Esophagus squamous epithelium (tissue), 5 donors: ENCODE measurements at regions not wholly inside any gene's neighbourhood (a gene's known extent, or its start where the extent isn't known, plus 50 kb on each side); places are given as distances from the start of the nearest gene placed in this dataset.

Source experiments
- DNase-seq: peaks from one replicate; lab custom pipeline; 2025; lab: John Stamatoyannopoulos, UW
- H3K27ac ChIP-seq, 4 donors: fragments of 200-600 bp; sonication (generic); one replicate each; pipeline ENCODE4 v1.5.1; 2016 to 2019; ENCODE audit warnings: mild to moderate bottlenecking in 1 of 4
- H3K27me3 ChIP-seq, 4 donors: fragments of 200-600 bp; sonication (generic); 1 replicate in 3 of 4; 2 replicates in 1 of 4; pipeline versions ENCODE4 v1.5.1 to v1.6.0; 2017 to 2021; ENCODE audit warnings: antibody characterized with exemption in 1 of 4
- H3K36me3 ChIP-seq, 3 donors: fragments of 200-600 bp; sonication (generic); one replicate each; pipeline ENCODE4 v1.5.1; 2016 to 2019
- H3K4me1 ChIP-seq, 3 donors: fragments of 200-600 bp; sonication (generic); one replicate each; pipeline ENCODE4 v1.5.1; 2017 to 2019
- H3K4me3 ChIP-seq, 4 donors: fragments of 200-600 bp; sonication (generic); 1 replicate in 3 of 4; 2 replicates in 1 of 4; pipeline ENCODE4 v1.5.1; 2016 to 2019; ENCODE audit warnings: mild to moderate bottlenecking in 2 of 4, moderate library complexity in 1 of 4
- H3K9me3 ChIP-seq, 3 donors: fragments of 200-600 bp; sonication (generic); one replicate each; pipeline ENCODE4 v1.5.1; 2016 to 2019
- CTCF ChIP-seq, 6 experiments: fragments of 450-650 bp in 4 of 6; fragments of 200-600 bp in 2 of 6; sonication (generic) in 2 of 6; IDR thresholded peaks; one replicate each; pipeline ENCODE4 v1.5.1; 2016 to 2019; ENCODE audit warnings: antibody characterized with exemption in 6 of 6, mild to moderate bottlenecking in 4 of 6, moderate library complexity in 4 of 6
- POLR2A ChIP-seq, 4 donors: fragments of 450-650 bp; IDR thresholded peaks; one replicate each; pipeline ENCODE4 v1.6.1; 2017; ENCODE audit warnings: antibody characterized with exemption in 4 of 4, mild to moderate bottlenecking in 4 of 4, moderate library complexity in 3 of 4
- WGBS, 2 donors: methylation state at CpG; one replicate each; pipeline ENCODE4 v1.1.5; 2018; 5-methylcytosine and 5-hydroxymethylcytosine counted together
- intact Hi-C: fragments of 100-400 bp; cut with DNase I; formaldehyde crosslinking; loops from one replicate; pipeline ENCODE4 v1.15.0; 2022
- donor health status: DM: yes; HTN: yes; CAD: no.

GRCh38 chr4:53779025-53779424 is 187.7 kb upstream of the LNX1 start:
- peaks cover 0 to 3% (median 0%) of the 10 kb centered on the region in 3 donors for H3K4me1 ChIP-seq
- H3K36me3 ChIP-seq = no peaks in the 10 kb centered on the region
- H3K4me3 ChIP-seq = no peak overlapping the region
- no peak for TF ChIP-seq CTCF (IDR thresholded peaks at IDR 0.05)
- TF ChIP-seq POLR2A (IDR thresholded peaks at IDR 0.05) = no peak
- peaks cover 0 to 12% (median 0%) of the 10 kb centered on the region in 4 donors for H3K27me3 ChIP-seq
- no peak overlapping the region for H3K27ac ChIP-seq
- no peaks in the 10 kb centered on the region for H3K9me3 ChIP-seq
- no peak for DNase-seq
- intact Hi-C loops = no loop called here
- 73 to 75% methylated on average over 3 of the region's 3 CpGs for WGBS, 2 donors

- Histone ChIP-seq H3K27ac (peak overlapping the region in 1 of 4 donors; percentile 4), H3K27me3 (peaks cover 0 to 12% (median 0%) of the 10 kb centered on the region in 4 donors)
- WGBS, 2 donors = 58 to 67% methylated on average over 2 of the region's 2 CpGs
Measured at GRCh38 chr4:53778155-53778554, 186.9 kb upstream of the LNX1 start.

GRCh38 chr4:53777244-53777984 is 186.1 kb upstream of the LNX1 start:
- peaks cover 0 to 12% (median 0%) of the 10 kb centered on the region in 4 donors for H3K27me3 ChIP-seq
- WGBS, 2 donors = 26 to 34% methylated on average over 4 of the region's 4 CpGs
- H3K36me3 ChIP-seq = no peaks in the 10 kb centered on the region
- intact Hi-C loops = no loop called here
- DNase-seq = no peak
- TF ChIP-seq POLR2A (IDR thresholded peaks at IDR 0.05) = no peak
- peaks cover 0 to 3% (median 0%) of the 10 kb centered on the region in 3 donors for H3K4me1 ChIP-seq
- H3K4me3 ChIP-seq = no peak overlapping the region
- peak overlapping the region in 1 of 4 donors; percentile 36 for H3K27ac ChIP-seq
- no peaks in the 10 kb centered on the region for H3K9me3 ChIP-seq

More at GRCh38 chr4:53778155-53778554, 186.9 kb upstream of the LNX1 start:
- Histone ChIP-seq H3K4me1 (peaks cover 0 to 3% (median 0%) of the 10 kb centered on the region in 3 donors), H3K9me3 (no peaks in the 10 kb centered on the region), H3K4me3 (no peak overlapping the region), H3K36me3 (no peaks in the 10 kb centered on the region)
- intact Hi-C loops = no loop called here
- no peak for DNase-seq
- no peak for TF ChIP-seq POLR2A (IDR thresholded peaks at IDR 0.05)
- TF ChIP-seq CTCF (IDR thresholded peaks at IDR 0.05) = no peak

GRCh38 chr4:53776141-53776540 is 184.9 kb upstream of the LNX1 start:
- TF ChIP-seq POLR2A (IDR thresholded peaks at IDR 0.05) = no peak
- no peak for TF ChIP-seq CTCF (IDR thresholded peaks at IDR 0.05)
- DNase-seq = no peak
- Histone ChIP-seq H3K9me3 (no peaks in the 10 kb centered on the region), H3K36me3 (no peaks in the 10 kb centered on the region), H3K27ac (no peak overlapping the region), H3K4me1 (no peaks in the 10 kb centered on the region), H3K4me3 (no peak overlapping the region), H3K27me3 (peaks cover 0 to 6% (median 0%) of the 10 kb centered on the region in 4 donors)
- WGBS, 2 donors = 77 to 84% methylated on average over 2 of the region's 2 CpGs
- intact Hi-C loops = no loop called here

GRCh38 chr4:53775381-53775780 is 184.1 kb upstream of the LNX1 start:
- H3K9me3 ChIP-seq = no peaks in the 10 kb centered on the region
- WGBS, 2 donors = 88 to 91% methylated on average over 4 of the region's 4 CpGs
- TF ChIP-seq CTCF (IDR thresholded peaks at IDR 0.05) = no peak
- no peak for TF ChIP-seq POLR2A (IDR thresholded peaks at IDR 0.05)
- no peak overlapping the region for H3K27ac ChIP-seq
- H3K27me3 ChIP-seq = peaks cover 0 to 6% (median 0%) of the 10 kb centered on the region in 4 donors
- no peaks in the 10 kb centered on the region for H3K4me1 ChIP-seq
- H3K36me3 ChIP-seq = no peaks in the 10 kb centered on the region
- DNase-seq = no peak
- no peak overlapping the region for H3K4me3 ChIP-seq
- intact Hi-C loops = no loop called here
